Ramos (cell line): ENCODE measurements at regions not wholly inside any gene's neighbourhood (a gene's known extent, or its start where the extent isn't known, plus 50 kb on each side); places are given as distances from the start of the nearest gene placed in this dataset.

Experiments
- in situ Hi-C: fragments of 300-500 bp; cut with MboI; formaldehyde crosslinking; loops from one replicate; pipeline ENCODE4 v1.14.3; 2022; ENCODE audit warnings: low sequenced_read_pairs; ENCODE audit not compliant: unreplicated experiment

- in situ Hi-C loops = no loop called here
These were observed 153.3 kb upstream of the ERG start for GRCh38 chr21:38651570-38651969.

GRCh38 chr21:38652396-38652795 lies 153.3 kb upstream of the ETS2 start:
- in situ Hi-C loops = no loop called here

- in situ Hi-C loops = no loop called here
These were observed 151.1 kb upstream of the ETS2 start for GRCh38 chr21:38654580-38654979.

- in situ Hi-C loops = no loop called here
These were observed 147.2 kb upstream of the ETS2 start for GRCh38 chr21:38658511-38658910.

- in situ Hi-C loops = no loop called here
These were observed 145.8 kb upstream of the ETS2 start for GRCh38 chr21:38659936-38660332.

GRCh38 chr21:38660333-38661196 lies 145.2 kb upstream of the ETS2 start:
- in situ Hi-C loops = no loop called here

GRCh38 chr21:38661197-38661871 lies 144.4 kb upstream of the ETS2 start:
- in situ Hi-C loops = no loop called here

- in situ Hi-C loops = no loop called here
These were observed 143.7 kb upstream of the ETS2 start for GRCh38 chr21:38661889-38662568.

GRCh38 chr21:38663282-38663681 lies 142.4 kb upstream of the ETS2 start:
- in situ Hi-C loops = no loop called here

- in situ Hi-C loops = no loop called here
These were observed 141.4 kb upstream of the ETS2 start for GRCh38 chr21:38664315-38664714.

- in situ Hi-C loops = no loop called here
These were observed 140.9 kb upstream of the ETS2 start for GRCh38 chr21:38664841-38665240.

GRCh38 chr21:38667291-38667870 lies 138.3 kb upstream of the ETS2 start:
- in situ Hi-C loops = no loop called here

GRCh38 chr21:38668067-38668466 lies 137.7 kb upstream of the ETS2 start:
- in situ Hi-C loops = no loop called here

GRCh38 chr21:38668541-38668940 lies 137.2 kb upstream of the ETS2 start:
- in situ Hi-C loops = no loop called here

GRCh38 chr21:38669186-38669585 lies 136.5 kb upstream of the ETS2 start:
- in situ Hi-C loops = no loop called here

GRCh38 chr21:38670861-38671260 lies 134.9 kb upstream of the ETS2 start:
- in situ Hi-C loops = no loop called here

- in situ Hi-C loops = no loop called here
These were observed 134.0 kb upstream of the ETS2 start for GRCh38 chr21:38671773-38672172.

GRCh38 chr21:38675182-38675824 lies 130.4 kb upstream of the ETS2 start:
- in situ Hi-C loops = no loop called here

GRCh38 chr21:38678827-38679226 lies 126.9 kb upstream of the ETS2 start:
- in situ Hi-C loops = no loop called here

- in situ Hi-C loops = no loop called here
These were observed 126.2 kb upstream of the ETS2 start for GRCh38 chr21:38679534-38679933.
